ENCODE measurements at regions not wholly inside any gene's neighbourhood (a gene's known extent, or its start where the extent isn't known, plus 50 kb on each side); places are given as distances from the start of the nearest gene placed in this dataset.
"Not testable (repeated sequence)": the region's sequence is repeated elsewhere in the genome, so short reads cannot be mapped to it uniquely, and the experiment has no call there.

- no peak for DNase-seq
Measured at GRCh38 chr5:92665506-92665905, 915.5 kb downstream of the NR2F1-AS1 start.

DNA sequence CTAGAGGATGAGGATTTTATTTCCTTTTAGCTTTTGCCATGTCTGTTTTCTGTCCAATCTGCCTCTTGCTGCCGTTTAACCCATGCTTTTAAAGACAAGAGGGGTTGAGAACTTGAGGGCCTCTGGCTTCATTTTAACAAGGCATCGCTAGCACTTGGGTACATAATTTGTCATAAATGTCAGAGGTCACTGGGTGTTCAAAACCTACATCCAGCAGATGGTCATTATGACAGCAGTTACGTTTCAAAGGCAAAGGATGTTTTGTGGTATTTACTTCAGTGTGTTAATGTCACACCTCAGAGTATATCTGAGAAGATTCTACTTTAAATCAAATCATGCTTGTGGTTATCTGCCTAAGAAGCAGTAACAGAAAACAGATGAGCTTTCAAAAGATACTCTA is 918.3 kb downstream of the NR2F1-AS1 start:
- no peak for DNase-seq

GRCh38 chr5:92659246-92659645 is 921.8 kb downstream of the NR2F1-AS1 start:
- DNase-seq = no peak

DNA sequence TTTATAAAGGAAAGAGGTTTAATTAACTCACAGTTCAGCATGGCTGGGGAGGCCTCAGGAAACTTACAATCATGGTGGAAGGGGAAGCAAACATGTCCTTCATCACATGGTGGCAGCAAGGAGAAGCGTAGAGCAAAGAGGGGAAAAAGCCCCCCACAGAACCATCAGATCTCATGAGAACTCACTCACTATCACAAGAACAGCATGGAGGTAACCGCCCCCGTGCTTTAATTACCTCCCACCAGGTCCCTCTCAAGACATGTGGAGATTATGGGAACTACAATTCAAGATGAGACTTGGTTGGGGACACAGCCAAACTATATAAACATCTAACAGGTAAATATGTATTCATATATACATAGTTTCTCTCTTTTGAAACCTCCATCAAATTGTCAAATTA is 926.4 kb downstream of the NR2F1-AS1 start:
- DNase-seq = not testable (repeated sequence)

GRCh38 chr5:92653730-92654461 is 927.1 kb downstream of the NR2F1-AS1 start:
- no peak for DNase-seq

GRCh38 chr5:92652756-92653155 is 928.3 kb downstream of the NR2F1-AS1 start:
- DNase-seq = no peak

GRCh38 chr5:92644266-92644886 is 936.6 kb downstream of the NR2F1-AS1 start:
- no peak for DNase-seq

GRCh38 chr5:92641031-92641962 is 939.7 kb downstream of the NR2F1-AS1 start:
- DNase-seq = no peak

DNA sequence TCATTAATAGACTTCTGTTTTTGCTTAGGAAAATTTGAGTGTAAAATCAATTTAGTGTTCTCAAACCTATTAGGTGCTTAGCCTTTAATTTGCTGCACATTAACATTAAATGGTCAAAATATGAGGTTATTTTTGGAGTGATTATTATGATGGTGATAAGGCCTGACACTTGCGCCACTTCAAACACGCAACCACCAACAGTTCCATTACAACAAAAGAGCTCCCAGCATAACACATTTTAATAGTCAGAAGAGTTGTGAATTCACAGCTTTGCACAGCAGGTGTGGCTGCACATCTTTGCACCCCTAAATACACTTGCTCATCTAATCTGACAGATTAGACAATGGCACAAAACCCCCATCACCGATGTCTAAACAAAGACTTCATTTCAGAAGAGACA is 940.7 kb downstream of the NR2F1-AS1 start:
- no peak for DNase-seq

DNA sequence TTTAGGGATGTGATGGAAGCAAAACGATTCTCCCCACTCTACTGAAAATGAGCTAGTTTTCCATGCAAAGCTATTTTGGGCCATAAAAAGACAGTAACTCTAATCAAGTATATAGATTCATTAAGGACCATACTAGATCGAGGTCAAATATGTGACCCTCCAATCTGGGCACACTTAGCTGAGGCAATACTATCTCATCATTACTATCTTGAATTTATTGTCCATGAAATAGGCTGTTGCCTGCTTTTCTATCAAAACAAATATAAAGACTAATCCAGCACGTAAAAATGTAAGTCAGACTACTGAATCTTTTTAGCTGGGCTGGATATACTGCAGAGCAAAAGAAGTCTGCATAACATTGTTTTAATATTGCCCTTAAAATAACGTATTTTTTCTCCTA is 943.1 kb downstream of the NR2F1-AS1 start:
- DNase-seq = no peak

DNA sequence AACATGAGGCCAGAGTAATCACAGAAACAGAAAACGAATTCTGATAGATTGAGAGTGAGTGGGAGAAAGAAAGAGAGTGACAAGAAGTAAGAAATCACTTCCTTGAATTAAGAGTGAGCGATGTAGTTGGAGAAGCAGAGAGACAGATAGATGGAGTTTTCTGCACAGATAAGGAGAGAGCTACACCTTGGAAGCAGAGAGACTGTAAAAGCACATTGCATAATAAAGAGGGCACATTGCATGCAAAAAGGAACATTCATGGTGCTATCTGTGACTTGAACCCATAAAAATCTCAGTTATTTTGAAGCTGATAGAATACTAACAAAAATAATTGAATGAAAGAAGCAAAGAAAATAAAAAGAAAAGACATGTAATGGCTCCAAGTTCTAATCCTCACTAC is 943.8 kb downstream of the NR2F1-AS1 start:
- DNase-seq = no peak

GRCh38 chr5:92635001-92635461 is 946.0 kb downstream of the NR2F1-AS1 start:
- DNase-seq = no peak

- no peak for DNase-seq
Measured at GRCh38 chr5:92633875-92634487, 947.0 kb downstream of the NR2F1-AS1 start.

GRCh38 chr5:92633176-92633575 is 947.8 kb downstream of the NR2F1-AS1 start:
- DNase-seq = no peak

GRCh38 chr5:92631237-92631701 is 949.8 kb downstream of the NR2F1-AS1 start:
- not testable (repeated sequence) for DNase-seq

GRCh38 chr5:92629574-92629973 is 951.4 kb downstream of the NR2F1-AS1 start:
- DNase-seq = no peak

GRCh38 chr5:92629000-92629399 is 952.0 kb downstream of the NR2F1-AS1 start:
- DNase-seq = no peak

GRCh38 chr5:92627186-92627585 is 953.8 kb downstream of the NR2F1-AS1 start:
- no peak for DNase-seq

- DNase-seq = no peak
Measured at GRCh38 chr5:92616085-92616484, 964.9 kb downstream of the NR2F1-AS1 start.

- DNase-seq = no peak
Measured at GRCh38 chr5:92613546-92613945, 967.5 kb downstream of the NR2F1-AS1 start.

- DNase-seq = not testable (repeated sequence)
Measured at GRCh38 chr5:92610435-92610834, 970.6 kb downstream of the NR2F1-AS1 start.

DNA sequence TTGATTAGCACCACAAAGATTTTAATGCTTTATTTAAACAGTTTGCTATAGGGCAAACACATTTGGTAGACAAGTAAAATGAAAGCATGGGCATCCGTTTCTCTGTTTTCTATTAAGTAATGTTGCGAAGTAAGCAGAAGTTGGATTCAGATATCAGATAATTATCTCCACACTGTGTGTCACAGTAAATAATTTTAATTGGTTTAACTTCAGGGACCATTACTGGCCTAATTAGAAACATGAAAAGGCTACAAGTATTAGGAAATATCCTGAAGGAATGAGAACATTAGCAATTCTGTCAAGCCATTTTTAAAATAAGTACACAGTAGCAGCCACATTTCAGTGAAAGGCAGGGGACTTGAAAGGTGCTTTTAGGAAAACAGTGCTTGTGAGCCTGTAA is 975.4 kb downstream of the NR2F1-AS1 start:
- no peak for DNase-seq
